ENCODE measurements at regions not wholly inside any gene's neighbourhood (a gene's known extent, or its start where the extent isn't known, plus 50 kb on each side); places are given as distances from the start of the nearest gene placed in this dataset.

- no peak for DNase-seq (ENCODE audit: extremely low read depth in 1 of 2, low read depth in 1 of 2)
Measured at GRCh38 chr12:124687917-124688316, 120.5 kb upstream of the NCOR2 start.

GRCh38 chr12:124687174-124687902, 119.9 kb upstream of the NCOR2 start:
- DNase-seq (ENCODE audit: extremely low read depth in 1 of 2, low read depth in 1 of 2), result no peak

GRCh38 chr12:124686370-124687173, 119.2 kb upstream of the NCOR2 start:
- DNase-seq (ENCODE audit: extremely low read depth in 1 of 2, low read depth in 1 of 2), result no peak

DNA sequence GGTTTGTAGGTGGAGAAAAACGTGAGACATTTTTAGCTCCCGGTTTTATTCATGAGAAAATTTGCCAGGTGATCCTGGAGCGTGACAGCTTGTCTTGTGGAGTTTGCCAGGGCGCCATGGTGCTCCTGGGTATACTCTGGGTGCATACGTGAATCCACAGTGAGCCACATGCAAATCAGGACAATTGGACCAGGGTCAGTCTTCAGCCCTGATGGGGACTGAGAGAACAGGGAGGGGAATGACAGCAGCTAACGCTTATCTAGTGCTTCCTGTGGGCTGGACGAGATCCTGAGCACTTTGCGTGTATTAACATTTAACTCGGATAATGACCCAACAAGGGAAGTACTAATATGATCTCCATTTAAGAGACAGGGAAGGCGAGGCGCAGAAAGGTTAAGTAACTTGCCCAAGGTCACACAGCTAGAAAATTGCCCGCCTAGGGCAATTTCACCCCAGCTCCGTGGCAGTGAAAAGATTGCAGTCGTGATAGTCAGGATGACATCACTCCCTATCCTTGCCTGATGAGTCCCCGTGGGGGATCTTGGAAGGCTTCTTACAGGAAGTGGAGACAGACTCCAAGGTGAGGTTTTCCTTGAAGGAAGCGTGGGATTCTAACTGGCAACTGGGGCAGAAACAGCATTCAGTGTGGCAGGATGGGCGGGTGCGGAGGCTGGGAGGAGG, 118.4 kb upstream of the NCOR2 start:
- DNase-seq (ENCODE audit: extremely low read depth in 1 of 2, low read depth in 1 of 2), result no peak

GRCh38 chr12:124684971-124685688, 117.7 kb upstream of the NCOR2 start:
- DNase-seq (ENCODE audit: extremely low read depth in 1 of 2, low read depth in 1 of 2), result no peak

GRCh38 chr12:124684496-124684895, 117.1 kb upstream of the NCOR2 start:
- no peak for DNase-seq (ENCODE audit: extremely low read depth in 1 of 2, low read depth in 1 of 2)

DNA sequence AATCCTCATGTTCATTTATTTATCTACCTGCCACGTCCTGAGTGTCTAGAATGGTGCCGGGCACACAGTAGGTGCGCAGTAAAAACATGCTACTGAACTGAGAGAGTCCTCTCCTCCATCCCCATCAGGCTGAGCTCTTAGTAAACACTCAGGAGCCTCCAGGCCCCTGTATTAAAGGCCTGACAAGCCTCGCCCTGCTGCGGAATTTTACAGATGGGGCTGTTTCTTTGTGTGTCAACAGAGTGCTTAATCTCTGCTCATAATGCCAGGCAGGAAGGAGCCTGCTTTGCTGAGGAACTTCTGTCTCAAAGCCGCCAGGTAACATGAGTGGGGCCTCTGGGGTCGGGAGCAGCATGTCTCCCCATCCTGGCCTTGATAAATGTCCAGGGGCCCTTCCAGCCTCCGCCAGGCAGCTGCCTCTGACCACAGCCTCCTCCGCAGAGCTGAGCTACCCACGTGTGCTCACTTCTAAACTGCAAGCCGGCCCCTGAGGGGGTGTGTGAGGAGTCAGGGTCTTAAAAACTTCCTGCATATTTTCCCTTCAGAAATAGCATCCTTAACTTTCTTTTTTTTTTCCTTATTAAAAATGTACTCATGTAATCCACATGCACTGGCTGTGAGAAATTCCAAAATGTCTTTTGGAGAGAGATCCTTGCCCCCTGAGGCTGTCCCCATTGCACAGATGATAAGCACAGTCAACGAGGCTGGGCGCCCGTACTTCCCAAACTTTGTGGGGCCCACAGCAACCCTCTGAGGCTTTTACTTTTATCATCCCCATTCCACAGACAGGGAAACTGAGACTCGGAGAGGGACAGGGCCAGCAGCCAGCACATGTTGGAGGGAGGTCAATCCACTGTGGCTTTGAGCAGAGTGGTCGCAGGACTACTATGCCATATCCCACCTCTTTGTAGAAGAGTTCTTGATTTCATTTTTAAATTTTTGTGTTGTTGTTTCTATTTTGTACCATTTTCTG, 116.0 kb upstream of the NCOR2 start:
- DNase-seq (ENCODE audit: extremely low read depth in 1 of 2, low read depth in 1 of 2), result no peak

DNA sequence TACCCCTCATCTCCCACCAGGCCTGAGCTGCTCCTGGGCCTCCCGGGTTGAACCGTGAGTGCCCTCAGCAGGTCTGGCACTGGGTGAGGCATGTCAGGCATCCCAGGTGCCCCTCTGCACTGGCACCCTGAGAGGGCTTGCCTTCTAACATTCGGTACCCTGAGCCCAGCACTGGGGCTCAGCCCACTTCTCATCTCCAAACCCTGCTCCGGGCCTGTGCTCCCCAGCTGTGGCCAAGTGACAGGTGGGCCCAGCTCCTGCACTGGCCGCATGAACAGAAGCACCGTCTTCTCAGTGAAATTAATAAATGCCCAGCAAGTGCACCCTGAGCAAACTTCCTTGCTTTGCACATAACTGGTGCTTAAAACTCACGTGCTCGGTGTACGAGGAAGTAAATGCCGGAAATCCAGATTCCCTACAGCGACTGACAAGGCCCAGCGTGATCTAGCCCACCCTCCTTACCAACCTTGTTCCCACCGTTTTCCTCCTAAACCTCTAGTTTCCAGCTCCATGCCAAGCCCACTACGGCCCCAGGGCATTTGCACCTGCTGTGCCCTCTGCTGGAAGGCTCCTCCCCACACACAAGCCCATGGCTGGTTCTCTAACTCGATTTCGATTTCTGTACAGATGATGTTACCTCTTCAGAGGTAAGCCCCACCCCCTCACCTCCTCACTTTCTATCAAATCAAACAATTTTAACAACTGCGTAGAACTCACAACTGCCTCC, 115.2 kb upstream of the NCOR2 start:
- DNase-seq (ENCODE audit: extremely low read depth in 1 of 2, low read depth in 1 of 2), result no peak

DNA sequence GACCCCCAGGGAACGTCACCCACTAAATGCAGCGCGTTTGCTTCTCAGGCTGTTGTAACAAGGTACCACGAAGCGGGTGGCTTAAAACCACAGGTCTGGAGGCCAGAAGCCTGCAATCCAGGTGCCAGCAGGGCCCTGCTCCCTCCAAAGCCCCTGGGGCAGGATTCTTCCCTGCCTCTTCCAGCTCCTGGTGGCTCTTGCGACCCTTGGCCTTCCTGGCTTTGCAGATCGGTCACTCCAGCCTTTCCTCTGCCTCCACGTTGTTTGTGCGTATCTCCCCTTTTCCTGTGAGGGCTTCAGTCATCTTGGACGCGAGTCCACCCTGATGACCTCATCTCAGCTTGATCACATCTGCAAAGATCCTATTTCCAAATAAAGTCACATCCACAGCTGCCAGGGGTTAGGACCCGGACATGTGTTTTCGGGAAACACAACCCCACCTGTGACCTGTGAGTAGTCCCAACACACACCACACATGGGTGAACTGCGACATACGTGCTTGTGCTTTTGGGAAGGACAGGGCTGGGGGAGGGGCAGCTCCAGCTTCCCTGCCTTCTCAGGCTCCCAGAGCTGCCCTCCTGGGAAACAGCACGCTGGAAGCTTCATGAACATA, 114.5 kb upstream of the NCOR2 start:
- DNase-seq (ENCODE audit: extremely low read depth in 1 of 2, low read depth in 1 of 2), result no peak

DNA sequence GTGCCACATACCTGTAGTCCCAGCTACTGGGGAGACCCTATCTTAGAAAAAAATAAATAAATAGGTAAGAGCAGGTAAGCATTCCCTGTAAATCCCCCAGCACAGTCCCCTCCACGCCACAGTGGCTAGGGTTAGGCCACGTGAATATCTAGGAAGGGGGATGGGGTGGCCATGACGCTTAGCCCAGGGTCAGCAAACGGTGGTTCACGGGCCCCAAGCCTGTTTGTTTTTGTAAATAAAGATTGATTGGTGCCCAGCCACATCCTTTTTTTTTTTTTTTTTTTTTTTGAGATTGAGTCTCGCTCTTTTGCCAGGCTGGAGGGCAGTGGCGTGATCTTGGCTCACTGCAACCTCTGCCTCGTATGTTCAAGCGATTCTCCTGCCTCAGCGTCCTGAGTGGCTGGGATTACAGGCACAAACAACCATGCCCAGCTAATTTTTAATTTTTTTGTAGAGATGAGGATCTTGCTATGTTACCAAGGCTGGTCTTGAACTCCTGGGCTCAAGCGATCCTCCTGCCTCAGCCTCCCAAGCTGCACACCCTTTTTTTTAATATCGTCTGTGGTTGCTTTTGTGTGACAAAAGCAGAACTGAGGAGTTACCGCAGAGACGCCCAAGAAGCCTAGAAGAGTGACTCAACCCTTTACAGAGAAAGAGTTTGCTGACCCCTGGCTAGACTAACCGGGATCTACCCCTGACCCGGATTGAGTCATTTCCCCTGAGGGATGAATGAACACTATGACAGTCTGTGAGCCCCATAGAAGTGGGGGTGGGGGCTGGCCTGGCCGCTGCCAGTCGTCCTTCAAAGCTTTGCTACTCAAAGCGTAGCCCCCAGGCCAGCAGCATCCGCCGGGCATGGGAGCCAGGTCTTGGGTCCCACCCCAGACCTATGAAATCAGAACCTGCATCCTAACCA, 113.7 kb upstream of the NCOR2 start:
- peak in 1 of 2 donors; percentile 47 for DNase-seq (ENCODE audit: extremely low read depth in 1 of 2, low read depth in 1 of 2)

DNA sequence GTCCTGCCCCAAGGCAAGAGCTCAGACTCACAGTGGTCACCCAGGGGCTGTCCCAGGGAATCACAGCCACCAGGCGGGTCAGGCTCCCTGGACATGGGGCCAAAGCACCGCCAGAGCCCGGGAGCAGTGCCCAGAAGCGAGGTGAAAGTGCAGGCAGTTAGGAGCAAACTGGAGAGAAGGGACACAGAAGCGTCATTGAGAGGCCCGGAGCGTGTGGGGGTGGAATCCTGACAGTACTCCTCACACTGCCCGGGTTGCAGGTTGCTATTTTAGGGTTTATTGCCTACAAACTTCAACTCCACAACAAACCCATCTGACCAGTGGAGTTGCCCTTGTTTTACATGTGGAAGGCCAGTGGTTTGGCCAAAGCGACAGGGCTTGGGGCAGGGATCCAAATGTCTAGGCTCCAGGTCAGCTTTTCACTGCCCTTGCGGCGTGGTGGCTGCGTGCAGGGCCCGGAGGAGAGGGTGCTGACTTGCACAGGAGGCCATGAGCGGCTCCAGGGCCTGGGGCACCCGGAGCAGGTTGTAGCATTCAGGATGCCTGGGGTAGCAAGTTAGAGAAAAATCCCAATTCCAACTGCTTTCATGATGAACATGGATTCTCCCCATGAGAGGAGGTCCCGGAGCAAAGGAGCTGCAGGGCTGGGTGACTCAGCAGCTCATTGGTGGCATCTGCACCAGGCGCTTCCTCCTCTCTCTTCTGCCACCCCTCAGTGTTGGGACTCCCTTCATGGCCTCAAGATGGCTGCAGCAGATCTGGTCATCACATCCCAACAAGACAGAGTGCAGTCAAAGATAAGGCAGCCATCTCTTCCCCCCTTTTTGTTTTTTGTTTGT, 112.3 kb upstream of the NCOR2 start:
- DNase-seq (ENCODE audit: extremely low read depth in 1 of 2, low read depth in 1 of 2), result no peak

- no peak for DNase-seq (ENCODE audit: extremely low read depth in 1 of 2, low read depth in 1 of 2)
Measured at GRCh38 chr12:124679047-124679446, 111.6 kb upstream of the NCOR2 start.

GRCh38 chr12:124678421-124678893, 111.0 kb upstream of the NCOR2 start:
- DNase-seq (ENCODE audit: extremely low read depth in 1 of 2, low read depth in 1 of 2), result no peak

- no peak for DNase-seq (ENCODE audit: extremely low read depth in 1 of 2, low read depth in 1 of 2)
Measured at GRCh38 chr12:124677552-124678356, 110.3 kb upstream of the NCOR2 start.

DNA sequence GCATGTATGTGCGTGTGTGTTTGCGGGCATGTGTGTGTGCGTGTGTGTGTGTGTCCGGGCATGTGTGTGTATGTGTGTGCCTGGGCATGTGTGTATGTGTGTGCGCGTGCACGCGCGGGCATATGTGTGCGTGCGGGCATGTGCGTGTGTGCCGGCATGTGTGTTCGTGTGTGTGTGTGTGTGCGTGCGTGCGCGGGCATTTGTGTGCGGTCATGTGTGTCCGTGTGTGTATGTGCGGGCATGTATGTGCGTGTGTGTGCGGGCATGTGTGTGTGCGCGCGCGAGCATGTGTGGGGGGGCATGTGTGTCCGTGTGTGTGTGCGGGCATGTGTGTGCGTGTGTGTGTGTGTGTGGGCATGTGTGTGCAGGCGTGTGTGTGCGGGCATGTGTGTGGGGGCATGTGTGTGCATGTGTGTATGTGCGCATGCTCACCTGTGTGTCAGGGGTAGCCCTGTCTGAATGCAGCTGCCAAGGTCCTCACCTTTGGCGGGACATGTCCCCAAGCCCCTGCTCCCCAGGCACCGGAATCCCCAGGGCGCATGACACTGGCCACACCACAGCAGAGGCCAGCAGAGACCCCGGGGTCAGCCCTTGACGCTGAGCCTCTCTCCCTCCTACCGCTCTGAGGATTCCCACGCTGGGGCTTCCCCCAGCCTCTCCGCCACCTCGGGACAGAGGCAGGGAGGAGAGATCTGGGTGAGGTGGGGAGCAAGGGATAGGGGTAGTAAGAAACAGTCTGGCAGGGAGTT, 109.5 kb upstream of the NCOR2 start:
- DNase-seq (ENCODE audit: extremely low read depth in 1 of 2, low read depth in 1 of 2), result no peak

Data from stimulated activated CD8-positive, alpha-beta memory T cell treated with anti-CD3 and anti-CD28 coated beads, Interleukin-7, amount 100 ng/mL, for 48 hours (primary cell).